ENCODE measurements at regions not wholly inside any gene's neighbourhood (a gene's known extent, or its start where the extent isn't known, plus 50 kb on each side); places are given as distances from the start of the nearest gene placed in this dataset.

DNA sequence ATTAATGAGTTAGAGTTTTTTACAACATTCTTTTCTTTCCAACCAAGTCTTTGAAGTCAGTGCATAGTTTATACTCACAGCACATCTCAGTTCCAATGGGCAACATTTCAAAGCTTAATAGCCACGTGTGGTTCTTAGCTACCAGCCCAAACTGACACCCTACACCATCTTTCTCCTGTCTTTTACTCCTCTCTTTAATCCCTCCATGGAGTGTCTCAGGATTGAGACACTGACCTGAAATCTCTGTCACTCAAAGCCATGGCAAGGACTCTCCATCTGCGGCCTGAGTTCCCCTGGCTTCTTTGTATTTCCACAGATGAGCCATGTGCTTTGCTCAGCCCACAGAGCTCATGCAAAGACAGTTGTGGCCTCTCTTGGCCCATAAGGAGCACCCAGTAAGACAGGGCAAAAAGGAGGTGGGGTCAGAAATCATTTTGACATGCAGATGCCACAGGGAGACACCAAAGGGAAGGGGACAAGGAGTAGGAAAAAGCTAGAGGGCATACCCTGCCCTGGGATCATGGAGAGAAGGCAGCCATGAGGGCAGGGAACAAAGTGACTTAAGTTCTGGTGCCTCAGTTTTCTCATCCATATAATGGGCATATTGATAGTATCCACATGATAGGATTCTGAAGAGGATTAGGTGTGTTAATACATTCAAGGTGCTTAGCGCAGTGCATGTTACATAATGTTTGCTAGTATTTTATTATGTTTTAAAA, 493.6 kb upstream of the PROK2 start:
- Mint-ChIP-seq H3K4me1 (ENCODE audit: low read depth, unreplicated experiment) (peaks cover 23% of the 10 kb centered on the region), H3K4me3 (ENCODE audit: unreplicated experiment) (no peak overlapping the region), H3K36me3 (ENCODE audit: unreplicated experiment) (peaks cover 11% of the 10 kb centered on the region), H3K9me3 (ENCODE audit: unreplicated experiment) (no peaks in the 10 kb centered on the region), H3K27ac (ENCODE audit: unreplicated experiment) (no peak overlapping the region), H3K27me3 (ENCODE audit: unreplicated experiment) (peaks cover 4% of the 10 kb centered on the region)
- no peak for DNase-seq
- TF ChIP-seq, protein P1, sequence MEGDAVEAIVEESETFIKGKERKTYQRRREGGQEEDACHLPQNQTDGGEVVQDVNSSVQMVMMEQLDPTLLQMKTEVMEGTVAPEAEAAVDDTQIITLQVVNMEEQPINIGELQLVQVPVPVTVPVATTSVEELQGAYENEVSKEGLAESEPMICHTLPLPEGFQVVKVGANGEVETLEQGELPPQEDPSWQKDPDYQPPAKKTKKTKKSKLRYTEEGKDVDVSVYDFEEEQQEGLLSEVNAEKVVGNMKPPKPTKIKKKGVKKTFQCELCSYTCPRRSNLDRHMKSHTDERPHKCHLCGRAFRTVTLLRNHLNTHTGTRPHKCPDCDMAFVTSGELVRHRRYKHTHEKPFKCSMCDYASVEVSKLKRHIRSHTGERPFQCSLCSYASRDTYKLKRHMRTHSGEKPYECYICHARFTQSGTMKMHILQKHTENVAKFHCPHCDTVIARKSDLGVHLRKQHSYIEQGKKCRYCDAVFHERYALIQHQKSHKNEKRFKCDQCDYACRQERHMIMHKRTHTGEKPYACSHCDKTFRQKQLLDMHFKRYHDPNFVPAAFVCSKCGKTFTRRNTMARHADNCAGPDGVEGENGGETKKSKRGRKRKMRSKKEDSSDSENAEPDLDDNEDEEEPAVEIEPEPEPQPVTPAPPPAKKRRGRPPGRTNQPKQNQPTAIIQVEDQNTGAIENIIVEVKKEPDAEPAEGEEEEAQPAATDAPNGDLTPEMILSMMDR (IDR thresholded peaks at IDR 0.05; ENCODE audit: partially characterized antibody, unreplicated experiment): no peak

DNA sequence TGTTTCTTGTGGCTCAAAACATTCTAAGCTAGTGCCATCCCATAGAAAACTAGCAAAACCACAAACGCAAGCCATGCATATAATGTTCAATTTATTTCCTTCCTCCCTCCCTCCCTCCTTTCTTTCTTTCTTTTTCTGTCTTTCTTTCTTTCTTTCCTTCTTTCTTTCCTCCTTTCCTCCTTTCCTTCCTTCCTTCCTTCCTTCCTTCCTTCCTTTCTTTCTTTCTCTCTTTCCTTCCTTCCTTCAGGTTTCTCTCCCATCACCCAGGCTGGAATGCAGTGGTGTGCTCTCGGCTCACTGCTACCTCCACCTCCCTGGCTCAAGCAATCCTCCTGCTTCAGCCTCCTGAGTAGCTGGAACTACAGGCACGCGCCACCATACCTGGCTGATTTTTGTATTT, 492.8 kb upstream of the PROK2 start:
- Mint-ChIP-seq H3K4me3 (ENCODE audit: unreplicated experiment) (no peak overlapping the region), H3K9me3 (ENCODE audit: unreplicated experiment) (no peaks in the 10 kb centered on the region), H3K27me3 (ENCODE audit: unreplicated experiment) (peaks cover 4% of the 10 kb centered on the region), H3K36me3 (ENCODE audit: unreplicated experiment) (peaks cover 11% of the 10 kb centered on the region), H3K4me1 (ENCODE audit: low read depth, unreplicated experiment) (peaks cover 24% of the 10 kb centered on the region), H3K27ac (ENCODE audit: unreplicated experiment) (no peak overlapping the region)
- no peak for DNase-seq
- TF ChIP-seq, protein P1 (IDR thresholded peaks at IDR 0.05; ENCODE audit: partially characterized antibody, unreplicated experiment): no peak

DNA sequence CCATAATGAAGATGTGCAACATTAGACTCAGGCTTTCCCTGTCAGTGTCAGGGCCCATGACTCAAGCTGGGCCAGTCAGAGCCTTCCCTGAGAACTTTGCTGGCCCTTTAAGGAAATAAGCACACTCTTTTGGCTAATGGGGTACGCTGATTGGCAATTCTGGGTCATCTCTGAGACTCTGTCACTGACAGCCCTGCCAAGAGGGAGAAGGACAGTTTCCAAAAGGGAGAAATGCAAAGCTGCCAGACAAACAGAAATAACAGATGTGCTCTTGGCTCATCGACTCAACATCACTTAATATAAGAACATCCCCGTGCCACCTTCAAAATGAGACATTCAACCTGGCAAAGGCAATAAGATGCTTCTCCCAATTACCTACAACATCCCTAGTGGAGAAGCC, 491.9 kb upstream of the PROK2 start:
- TF ChIP-seq, protein P1 (IDR thresholded peaks at IDR 0.05; ENCODE audit: partially characterized antibody, unreplicated experiment): no peak
- peaks cover 4% of the 10 kb centered on the region for H3K27me3 Mint-ChIP-seq (ENCODE audit: unreplicated experiment)
- H3K27ac Mint-ChIP-seq (ENCODE audit: unreplicated experiment): no peak overlapping the region
- no peaks in the 10 kb centered on the region for H3K9me3 Mint-ChIP-seq (ENCODE audit: unreplicated experiment)
- peaks cover 2% of the 10 kb centered on the region for H3K36me3 Mint-ChIP-seq (ENCODE audit: unreplicated experiment)
- H3K4me1 Mint-ChIP-seq (ENCODE audit: low read depth, unreplicated experiment): peaks cover 21% of the 10 kb centered on the region
- H3K4me3 Mint-ChIP-seq (ENCODE audit: unreplicated experiment): no peak overlapping the region
- no peak for DNase-seq

DNA sequence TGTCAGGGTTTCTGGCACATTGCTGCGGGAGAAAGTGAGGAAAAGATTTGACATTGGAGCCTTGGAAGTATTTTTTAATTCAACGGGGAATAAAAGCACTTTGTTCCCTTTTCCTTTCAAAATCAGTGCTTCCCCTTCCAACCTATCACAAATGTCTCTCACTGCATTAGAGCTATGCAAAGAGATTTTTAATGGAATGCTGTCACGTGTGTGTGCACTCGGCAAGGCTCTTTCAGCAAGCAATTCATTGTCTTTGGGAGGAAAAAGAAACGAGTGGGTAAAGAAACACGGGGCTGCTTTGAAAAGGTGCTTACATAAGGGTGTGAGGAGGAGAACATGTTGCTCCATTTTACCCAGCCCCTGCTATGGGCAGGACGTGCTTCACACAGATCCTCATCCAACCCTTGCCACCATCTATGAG, 490.4 kb upstream of the PROK2 start:
- no peak overlapping the region for H3K4me3 Mint-ChIP-seq (ENCODE audit: unreplicated experiment)
- no peaks in the 10 kb centered on the region for H3K9me3 Mint-ChIP-seq (ENCODE audit: unreplicated experiment)
- H3K36me3 Mint-ChIP-seq (ENCODE audit: unreplicated experiment): no peaks in the 10 kb centered on the region
- DNase-seq: no peak
- peaks cover 4% of the 10 kb centered on the region for H3K27me3 Mint-ChIP-seq (ENCODE audit: unreplicated experiment)
- peaks cover 18% of the 10 kb centered on the region for H3K4me1 Mint-ChIP-seq (ENCODE audit: low read depth, unreplicated experiment)
- TF ChIP-seq, protein P1 (IDR thresholded peaks at IDR 0.05; ENCODE audit: partially characterized antibody, unreplicated experiment): no peak
- H3K27ac Mint-ChIP-seq (ENCODE audit: unreplicated experiment): no peak overlapping the region

DNA sequence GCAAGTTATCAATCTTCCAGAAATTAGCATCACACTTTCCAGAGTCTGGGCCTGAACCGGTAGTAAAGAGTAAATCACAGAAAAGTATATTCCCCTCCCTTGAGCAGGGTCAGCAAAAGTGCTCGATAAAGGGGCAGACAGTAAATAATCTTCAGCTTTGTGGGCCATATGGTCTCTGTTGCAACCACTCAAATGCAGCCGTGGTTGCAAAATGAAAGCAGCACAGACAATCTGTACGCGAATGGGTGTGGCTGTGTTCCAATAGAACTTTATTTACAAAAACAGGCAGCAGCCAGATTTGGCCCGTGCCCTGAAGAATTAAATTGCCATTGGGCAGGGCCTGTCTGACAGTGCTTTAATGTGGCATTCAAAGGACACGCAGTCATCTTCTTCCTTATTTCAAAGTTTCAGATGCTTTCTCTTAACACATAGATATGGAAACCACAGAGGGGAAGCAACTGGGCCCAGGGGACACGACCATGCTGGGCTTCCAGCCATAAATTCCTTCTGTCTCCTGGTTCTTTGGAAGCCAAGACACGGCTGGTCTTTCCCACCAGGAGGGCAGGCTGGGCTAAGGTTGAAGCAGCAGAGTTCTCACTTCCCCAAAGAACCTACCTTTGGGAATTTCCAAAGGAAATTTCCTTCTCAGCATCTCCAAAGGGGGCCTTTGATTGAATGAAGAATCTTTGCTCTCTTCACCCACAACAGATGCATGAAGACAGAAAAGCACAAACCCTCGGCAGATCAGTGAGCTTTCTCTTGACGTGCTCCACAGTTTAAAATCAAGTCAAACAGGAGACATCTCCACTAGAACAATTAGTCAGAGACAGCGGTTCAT, 489.8 kb upstream of the PROK2 start:
- H3K4me1 Mint-ChIP-seq (ENCODE audit: low read depth, unreplicated experiment): peaks cover 18% of the 10 kb centered on the region
- H3K9me3 Mint-ChIP-seq (ENCODE audit: unreplicated experiment): no peaks in the 10 kb centered on the region
- TF ChIP-seq, protein P1 (IDR thresholded peaks at IDR 0.05; ENCODE audit: partially characterized antibody, unreplicated experiment): no peak
- no peak overlapping the region for H3K27ac Mint-ChIP-seq (ENCODE audit: unreplicated experiment)
- H3K36me3 Mint-ChIP-seq (ENCODE audit: unreplicated experiment): no peaks in the 10 kb centered on the region
- peaks cover 4% of the 10 kb centered on the region for H3K27me3 Mint-ChIP-seq (ENCODE audit: unreplicated experiment)
- no peak overlapping the region for H3K4me3 Mint-ChIP-seq (ENCODE audit: unreplicated experiment)
- no peak for DNase-seq

All from glutamatergic neuron (in vitro differentiated cells).